NCI-H1105 treated with DMSO at 0.1 percent for 48 hours (cell line): ENCODE measurements at regions not wholly inside any gene's neighbourhood (a gene's known extent, or its start where the extent isn't known, plus 50 kb on each side); places are given as distances from the start of the nearest gene placed in this dataset.

Experiments
- DNase-seq: peaks from one replicate; lab custom pipeline; 2025; lab: John Stamatoyannopoulos, UW

DNA sequence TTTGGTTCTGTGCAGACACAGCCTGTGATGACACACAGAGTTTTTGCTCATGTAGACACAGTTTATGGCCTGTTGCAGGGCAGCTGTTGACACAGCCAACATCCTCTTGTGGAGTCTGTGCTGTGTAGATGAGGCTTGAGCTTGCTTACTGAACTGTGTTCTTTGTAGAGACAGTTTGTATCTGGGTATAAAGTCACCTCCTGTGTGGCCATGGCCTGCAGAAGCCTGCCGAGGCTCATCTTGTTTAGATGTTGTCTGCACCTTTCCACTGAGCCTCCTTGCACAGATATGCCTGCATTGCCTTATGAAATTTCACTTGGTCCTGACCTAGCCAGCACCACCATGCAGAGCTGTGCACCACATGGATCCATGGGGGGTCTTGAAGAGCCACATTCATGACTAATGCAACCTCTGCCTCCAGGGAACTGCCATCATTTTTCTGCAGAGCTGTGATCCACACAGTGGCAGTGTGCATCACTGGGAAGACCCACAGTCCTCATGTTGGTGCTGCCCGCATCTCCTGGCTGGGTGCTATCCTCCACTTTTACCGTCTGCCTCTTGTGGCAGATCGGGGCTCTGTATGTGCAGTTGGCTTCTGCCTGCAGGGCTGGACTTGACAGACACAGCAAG is 198.0 kb upstream of the MAMLD1 start:
- DNase-seq: no peak

DNA sequence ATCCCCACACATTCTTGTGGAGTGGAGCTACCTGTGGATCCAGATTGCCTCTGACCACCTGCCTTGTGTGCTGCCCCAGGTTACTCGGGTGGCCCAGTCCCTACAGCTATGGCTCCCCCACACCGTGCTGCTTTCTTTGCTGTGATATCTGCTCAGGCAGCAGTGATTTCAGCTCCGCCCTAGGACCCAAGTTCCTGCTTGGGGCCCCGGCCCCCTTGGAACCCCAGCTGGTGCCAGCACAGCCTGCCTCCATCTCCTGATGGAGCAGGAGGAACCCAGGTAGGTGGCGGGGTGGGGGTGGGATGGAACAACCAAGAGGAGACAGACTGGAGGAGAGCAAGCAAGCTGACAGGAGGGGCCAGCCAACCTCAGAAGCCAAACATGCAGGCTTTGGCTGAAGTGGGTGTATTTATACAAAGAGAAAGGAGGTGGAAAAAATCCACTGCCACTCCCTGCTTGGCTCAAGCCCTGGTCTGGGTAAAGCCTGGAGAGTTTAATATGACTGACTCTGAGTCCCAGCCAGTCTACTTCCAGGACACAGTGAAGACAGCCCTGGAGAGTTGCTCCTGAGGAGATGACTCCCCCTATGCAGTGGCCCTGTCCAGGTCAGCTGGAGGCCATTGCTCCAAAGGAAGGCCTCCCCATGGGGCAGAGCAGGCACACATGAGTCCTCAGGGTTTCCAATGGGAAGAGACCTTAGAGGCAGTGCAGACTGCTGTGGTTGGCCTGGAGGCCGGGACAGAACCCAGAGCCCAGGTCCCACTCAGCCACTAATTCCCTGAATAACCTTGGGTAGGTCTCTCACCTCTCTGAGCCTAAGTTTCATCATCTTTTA is 197.1 kb upstream of the MAMLD1 start:
- DNase-seq: no peak

DNA sequence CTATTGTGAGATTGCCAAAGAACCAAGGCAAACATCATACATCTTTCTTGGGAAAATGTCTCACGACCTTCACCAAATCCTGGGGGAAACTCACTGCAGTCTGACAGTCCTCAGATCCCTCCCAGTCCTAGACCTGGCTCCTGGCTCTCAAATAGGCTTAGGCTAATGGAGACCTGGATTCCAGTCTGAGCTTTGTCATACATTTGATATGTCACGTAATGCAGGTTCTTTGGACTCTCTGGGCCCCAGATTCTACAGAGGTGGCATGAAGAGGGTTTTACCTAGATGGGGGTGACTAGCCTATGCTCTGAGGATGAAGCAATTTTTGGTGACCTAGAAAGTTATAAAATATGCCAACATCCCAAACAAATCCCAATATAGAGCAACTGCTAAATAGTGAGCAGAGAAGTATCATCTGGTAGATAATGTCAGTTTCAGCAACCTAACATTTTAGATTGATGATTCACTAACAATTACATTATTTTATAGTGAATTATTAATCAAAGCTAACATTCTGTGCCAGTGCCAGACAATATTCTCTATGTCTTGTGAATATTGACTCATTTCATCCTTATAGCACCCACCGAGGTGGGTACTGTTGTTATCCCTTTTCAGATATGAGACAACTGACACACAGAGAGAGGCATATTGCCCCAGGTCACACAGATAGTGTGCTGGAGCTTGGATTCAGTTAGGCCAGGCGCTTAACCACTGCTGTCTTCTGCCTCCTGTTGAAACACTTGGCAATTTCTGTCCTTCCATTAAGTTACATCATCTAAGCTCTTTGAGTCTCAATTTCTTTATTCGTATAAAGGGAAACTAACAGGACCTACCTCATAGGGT is 195.4 kb upstream of the MAMLD1 start:
- no peak for DNase-seq

DNA sequence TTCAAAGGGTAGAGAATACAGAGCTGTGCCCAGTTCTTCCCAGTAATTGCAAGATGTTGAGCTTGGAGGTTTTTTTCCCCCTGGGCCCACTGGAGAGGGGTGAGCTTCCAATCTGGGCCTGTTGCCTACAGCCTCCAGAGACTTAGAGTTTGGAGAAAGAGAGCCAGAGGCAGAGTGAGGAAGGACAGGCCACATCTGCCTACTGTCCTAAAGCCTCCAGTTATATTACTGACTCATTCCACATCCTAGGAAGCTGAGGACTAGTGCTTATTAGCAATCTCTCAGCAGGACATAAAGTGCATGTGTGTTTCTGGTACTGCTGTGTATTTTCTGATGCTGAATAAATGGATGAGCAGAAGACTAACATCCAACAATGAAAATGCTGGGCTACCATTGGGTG is 181.0 kb upstream of the MAMLD1 start:
- DNase-seq: no peak

DNA sequence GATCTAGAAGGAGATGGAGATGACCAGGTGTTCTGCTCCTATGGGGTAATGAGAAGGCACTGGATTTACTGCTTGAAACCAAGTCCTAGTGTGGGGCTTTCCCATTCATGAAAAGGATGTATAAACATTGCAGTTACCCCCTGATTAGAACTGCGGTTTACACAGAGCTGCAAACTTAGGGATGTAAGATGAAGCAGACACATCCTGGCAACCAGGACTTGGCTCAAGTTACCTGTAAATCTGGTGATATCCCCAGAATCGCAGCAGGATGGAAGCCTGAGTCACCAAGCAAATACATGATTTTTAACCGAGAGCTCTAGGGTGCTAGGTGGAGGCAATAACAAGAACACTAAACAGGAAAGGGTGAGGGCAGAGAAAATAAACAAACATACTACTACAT is 178.6 kb upstream of the MAMLD1 start:
- no peak for DNase-seq

DNA sequence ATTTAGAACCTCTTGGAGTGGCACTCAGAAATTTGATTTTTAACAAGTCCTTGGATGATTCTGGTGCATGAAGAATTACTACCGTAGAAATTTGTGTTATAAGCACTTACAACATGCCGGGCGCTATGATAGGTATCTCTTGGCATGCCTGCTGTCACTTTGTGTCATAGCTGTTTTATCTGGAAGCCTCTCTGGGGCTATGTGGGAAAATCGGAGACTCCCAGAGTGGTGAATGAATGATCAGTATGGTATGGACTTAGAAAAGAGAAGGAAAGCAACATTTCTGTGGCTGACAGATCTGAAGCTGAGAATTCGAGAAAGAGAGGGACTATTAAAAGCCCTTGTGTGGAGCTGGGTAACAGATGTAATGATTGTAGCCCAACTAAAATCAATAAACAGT is 177.4 kb upstream of the MAMLD1 start:
- no peak for DNase-seq

DNA sequence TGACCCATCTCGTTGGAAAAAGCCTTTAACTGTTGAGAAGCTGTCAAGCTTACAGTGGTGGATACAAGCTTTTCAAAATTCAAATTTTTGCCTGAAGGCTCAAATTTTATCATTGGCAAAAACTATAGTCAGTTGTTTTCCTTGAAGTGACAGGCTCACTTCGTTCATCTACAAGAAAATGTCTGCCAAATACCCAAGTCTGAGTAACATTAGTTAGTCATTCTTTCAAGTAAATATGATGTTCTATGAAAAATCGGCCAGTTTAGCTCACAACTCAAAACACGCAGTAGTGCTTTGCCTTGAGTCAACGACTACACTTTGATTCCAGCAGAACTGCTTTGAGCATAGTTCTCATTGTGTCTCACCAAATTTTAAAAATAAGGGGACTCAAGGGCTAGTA is 170.3 kb upstream of the MAMLD1 start:
- DNase-seq: no peak

DNA sequence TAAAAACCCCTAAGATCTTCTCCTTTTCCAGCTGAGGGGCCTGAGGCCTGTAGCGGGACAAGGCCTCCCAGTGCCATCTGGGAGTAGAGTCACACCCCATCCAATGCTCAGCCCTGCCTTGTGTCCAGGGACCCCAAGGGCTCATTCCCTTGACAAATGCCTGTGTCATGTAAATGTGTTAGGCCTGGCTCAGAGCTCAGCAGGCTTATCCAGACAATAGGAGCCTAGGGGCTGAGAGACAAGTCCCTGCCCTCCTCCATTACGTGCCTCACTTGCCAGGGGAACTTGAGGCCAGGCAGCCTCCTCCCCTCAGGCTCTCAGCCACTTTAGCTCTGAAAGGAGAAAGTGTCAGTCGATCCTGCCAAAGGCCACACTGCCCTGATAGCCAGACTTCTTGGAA is 166.8 kb upstream of the MAMLD1 start:
- DNase-seq: no peak

DNA sequence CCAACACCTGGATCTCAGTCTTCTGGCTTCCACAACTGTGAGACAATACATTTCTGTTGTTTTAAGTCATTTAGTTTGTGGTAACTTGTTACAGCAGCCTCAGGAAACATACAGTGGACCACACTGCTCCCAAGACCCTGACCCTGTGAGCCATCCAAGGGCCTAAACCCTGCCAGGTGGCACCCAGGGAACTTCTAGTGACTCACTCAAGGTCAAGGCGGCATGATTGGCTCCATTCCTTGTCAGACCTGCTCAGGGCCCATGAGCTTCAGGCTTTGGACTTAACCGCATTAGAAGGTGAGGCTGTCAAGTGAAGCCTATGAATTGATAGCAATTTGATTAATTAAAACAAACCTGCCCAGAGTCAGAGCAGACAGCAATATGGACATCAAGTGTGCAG is 165.7 kb upstream of the MAMLD1 start:
- DNase-seq: no peak

DNA sequence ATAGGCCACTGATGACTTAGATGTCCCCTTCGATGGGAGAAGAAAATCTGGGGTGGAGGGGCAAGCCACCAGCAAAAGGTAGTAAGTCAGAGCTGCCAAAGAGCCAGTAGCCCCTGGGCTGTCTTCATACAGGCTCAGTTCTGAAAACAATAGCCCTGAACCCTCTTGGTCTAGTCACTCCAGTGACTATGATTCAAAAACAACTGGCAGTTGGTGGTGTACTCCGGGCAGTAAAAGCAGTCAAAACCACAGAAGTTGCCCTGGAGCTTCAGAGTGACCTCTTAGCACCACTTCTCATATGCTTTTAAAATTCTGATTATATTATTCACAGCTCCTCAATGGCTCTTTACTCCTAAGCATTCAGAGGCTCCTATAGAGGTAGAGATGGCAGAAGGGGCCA is 164.3 kb upstream of the MAMLD1 start:
- no peak for DNase-seq

DNA sequence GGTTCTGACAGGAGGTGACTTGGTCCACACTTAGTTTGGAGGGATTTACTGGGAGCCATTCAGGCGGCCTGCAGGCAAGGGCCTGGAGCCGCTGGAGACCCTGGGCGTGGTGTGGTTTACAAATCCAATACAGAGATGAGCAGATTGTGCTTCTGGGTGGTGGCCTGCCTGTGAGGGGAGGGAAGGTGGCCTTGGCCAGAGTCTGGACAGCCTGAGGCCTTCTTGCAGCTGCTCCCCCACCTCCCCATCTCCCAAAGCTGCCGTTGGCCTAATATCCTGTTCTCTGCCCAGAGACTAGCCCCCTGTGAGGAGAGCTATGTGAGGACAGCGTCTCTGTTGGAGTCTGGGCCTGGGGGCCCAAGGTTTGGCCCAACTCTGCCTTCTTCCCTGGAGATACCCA is 163.9 kb upstream of the MAMLD1 start:
- no peak for DNase-seq

DNA sequence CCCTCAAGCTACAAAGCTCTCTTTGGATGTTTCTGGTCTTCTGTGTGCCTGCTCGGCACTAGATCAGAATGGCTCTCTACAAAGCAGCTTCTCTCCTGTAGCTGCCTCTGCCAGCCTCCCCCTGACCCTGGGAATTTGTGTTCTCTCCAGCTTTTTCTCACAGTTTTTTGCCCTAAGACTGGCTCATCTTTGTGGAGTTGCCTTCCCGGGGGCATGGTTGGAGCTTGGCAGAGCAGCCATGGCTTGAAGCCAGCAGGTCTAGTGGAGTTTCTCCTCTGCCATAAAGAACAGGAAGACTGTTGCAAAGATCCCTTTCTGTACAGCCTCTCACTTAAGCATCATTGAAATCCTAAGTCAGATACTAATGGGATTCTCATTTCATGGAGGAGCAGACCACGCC is 163.3 kb upstream of the MAMLD1 start:
- DNase-seq: no peak

DNA sequence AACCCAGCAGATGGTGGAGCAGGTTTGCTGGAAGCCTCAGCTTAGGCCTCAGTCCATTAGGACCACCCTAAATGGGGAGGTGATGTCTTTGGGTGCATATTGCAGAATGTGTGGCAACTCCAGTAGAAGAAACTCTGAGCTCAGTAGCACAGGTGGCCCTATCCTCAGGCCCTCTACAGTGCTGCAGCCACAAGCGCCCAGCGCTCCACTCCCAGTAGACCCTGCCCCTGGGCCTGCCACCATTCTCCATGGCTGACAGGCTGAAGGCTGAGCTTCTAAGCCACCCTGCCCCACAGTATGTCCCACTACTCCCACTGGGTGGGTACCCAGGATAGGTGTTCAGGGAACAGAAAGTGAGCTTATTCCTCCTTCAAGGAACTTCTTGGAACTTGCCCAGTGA is 162.8 kb upstream of the MAMLD1 start:
- no peak for DNase-seq

DNA sequence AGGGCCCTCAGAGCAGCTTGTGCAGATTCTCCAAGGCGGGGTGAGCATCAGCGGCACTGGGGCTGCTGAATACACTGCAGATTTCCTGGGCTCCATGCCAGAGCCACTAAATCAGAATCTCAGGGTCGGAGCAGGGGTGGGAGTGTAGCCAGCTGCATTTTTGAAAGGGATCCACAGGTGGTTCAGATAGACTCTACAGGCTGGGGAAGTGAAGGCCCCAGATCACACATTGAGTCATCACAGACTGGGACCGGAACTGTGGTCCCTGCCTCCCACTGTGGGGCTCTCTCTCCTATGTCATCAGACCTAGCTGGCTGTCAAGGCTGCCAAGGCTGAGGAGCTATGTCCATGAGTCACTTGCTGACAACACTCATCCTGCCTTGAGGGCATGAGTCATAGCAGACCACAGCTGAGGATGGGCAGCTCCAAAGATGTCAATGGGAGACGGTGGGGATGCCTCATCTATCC is 162.3 kb upstream of the MAMLD1 start:
- DNase-seq: peak; percentile 45

DNA sequence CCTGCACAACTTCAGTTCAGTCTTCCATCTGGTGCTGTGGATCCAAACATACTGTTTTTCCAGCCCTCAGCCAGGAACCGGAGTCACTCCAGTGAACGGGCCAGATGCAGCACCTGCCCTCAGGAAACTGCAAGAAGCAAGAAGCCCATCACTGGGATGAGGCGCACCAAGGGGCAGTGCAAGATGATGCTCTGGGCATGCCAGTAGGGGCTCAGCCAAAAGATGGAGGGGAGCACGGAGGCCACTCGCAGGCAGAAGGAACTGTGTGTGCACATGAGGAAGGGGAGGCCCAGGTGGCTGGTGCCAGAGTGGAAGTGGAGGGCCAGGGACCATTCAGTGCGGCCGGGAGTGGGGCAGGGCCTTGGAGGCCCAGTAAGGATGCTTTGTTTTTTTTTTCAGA is 161.7 kb upstream of the MAMLD1 start:
- DNase-seq: no peak

DNA sequence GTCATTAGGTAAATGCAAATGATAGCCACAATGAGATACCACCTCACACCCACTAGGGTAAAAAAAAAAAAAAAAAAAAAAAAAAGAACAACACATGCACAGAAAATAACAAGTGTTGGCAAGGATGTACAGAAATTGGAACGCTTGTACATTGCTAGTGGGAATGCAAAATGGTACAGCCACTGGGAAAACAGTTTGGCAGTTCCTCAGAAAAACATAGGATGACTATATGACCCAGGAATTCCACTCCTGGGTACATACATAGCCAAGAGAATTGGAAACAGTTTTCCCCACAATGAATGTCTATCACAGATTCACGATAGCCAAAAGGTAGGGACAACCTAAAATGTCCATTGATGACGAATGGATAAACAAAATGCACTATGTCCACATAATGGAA is 161.3 kb upstream of the MAMLD1 start:
- no peak for DNase-seq

DNA sequence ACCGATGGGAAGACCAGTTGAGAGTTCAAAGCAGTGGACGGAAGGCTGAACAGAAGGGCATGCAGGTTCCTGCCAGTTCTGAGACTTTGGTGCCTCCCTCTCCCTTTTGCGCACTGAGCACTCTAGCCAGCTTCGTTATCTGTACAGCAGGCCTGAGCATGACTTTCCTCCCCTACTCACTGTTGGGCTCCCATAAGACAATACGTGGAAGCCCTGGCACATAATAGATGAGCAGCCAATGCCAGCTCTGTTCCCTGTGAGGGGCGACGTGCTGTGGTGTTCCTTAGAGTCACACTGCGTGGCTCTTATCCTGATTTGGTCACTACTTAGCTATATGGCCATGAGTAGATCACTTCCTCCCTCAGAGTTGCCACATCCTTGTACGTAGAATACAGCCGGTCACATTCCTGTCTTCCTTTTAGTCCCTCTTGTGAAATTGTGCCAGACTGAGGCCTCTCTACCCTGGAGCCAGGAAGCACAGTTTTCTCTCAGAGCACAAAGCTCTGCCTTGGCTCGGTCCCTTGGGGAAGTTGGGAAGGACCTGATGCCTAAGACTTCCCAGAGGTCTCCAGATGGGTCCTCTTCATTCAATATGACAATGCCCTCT is 160.4 kb upstream of the MAMLD1 start:
- no peak for DNase-seq

DNA sequence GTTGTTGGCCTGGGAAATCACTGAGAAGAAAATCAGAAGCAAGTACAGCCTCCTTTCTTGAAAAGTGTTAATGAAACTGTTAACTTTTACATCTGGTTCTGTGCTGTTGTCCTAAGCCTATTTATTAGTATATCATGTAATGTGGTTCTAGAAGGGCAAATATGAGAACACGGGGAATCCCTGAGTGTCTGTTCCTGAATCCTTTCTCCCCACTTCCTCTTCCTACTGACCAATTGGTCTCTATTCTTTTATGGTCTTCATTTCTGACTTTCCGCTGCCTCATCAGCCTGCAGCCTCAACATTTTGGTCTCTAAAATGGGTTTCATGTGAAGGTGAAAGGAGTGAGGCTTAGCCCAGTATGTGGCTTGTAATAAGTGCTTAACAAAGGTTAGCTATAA is 159.9 kb upstream of the MAMLD1 start:
- DNase-seq: no peak

DNA sequence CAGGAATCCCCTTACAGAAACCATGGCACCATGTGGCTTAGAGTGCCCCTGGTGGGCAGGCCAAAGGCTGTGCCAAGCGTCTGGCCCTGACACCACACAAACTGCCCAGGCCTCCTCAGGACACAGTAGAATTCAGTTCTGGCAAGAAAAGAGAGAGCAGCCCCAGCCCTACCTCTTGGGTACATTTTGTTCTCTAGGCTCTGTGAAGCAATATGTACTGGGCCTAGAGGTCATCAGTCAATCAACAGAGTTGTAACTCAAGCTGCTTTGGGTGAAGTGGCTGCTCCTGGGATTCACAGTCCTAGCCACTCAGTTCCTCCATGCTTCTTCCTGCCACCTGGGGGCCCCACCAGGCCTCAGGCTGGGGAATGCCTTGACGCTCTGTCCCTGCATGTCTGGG is 158.1 kb upstream of the MAMLD1 start:
- DNase-seq: no peak

DNA sequence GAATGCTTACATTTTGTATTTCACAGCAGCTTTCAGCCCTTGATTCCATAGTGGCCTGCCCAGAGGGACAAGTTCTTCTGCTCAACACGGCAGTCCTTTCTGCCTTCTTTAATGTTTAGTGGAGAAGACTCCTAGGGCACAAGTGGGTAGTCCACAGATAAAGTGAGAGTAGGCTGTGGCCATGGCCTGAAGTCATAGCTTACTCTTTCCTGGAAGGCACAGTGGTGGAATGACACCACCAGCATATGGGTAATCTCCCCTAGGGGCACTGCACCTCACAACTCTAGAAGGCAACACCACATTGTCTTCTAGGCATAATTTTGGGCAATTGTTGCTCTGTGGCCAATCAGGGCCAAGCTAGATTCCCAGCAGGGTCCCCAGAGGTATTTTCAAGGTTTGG is 155.4 kb upstream of the MAMLD1 start:
- DNase-seq: no peak

DNA sequence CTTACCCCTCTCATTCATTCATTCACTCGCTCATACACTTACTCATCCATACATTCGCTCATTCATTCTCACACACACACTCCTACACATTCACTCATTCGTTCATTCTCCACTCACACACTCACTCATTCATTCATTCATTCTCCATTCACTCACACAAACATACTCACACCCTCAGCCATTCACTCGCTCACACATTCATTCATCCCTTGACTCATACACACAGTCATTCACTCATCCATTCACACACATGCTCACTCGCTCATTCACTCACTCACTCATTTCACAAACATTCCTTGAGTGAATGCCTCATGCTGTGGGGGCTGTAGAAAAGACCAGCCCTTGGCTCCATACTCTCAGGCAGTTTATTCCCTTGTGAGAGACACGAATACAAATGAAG is 151.1 kb upstream of the MAMLD1 start:
- no peak for DNase-seq

DNA sequence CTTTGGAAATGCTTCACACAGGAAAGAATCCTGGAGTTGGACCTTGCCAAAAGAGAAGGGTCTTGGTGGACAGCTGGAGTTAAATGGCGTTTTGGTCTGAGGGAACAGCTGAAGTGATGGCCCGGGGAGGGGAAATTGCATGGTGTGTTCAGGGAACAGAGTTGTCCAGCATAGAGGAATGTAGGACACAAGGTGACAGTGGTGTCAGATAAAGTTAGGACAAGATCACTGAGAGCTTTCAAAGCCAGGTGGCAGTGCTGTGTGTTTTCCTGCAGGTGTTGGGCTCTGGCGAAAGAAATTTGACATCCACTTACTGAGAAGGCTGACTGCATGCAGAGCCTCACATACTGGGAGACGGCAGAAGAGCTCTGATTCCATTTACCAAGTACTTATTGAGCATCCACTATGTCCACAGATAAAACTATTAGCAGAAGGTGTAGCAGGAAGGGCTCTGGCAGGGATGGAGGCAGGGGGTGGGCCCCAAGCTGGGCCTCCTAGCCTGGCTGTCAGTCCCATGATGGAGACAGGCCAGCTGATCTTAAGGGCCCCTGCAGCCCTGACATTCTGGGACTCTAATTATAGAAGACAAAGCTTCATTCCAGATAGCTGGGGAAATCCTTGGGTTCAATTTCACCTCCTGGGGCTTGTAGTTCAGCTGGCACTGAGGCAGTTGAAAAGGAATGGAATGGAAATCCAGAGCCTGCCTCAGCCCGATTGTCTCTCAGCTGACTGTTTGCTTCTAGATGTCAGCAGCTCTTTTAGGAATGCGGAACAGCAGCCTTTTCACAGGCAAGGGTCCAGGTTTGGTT is 150.2 kb upstream of the MAMLD1 start:
- DNase-seq: no peak
